Nephron progenitor cell (in vitro differentiated cells): ENCODE measurements at regions not wholly inside any gene's neighbourhood (a gene's known extent, or its start where the extent isn't known, plus 50 kb on each side); places are given as distances from the start of the nearest gene placed in this dataset.

Experiments
- DNase-seq: peaks from one replicate; pipeline ENCODE4 v3.0.0; 2021
- H3K27ac Mint-ChIP-seq: 2 replicates; pipeline ENCODE4 v1.8.0; 2021; ENCODE audit warnings: mild to moderate bottlenecking, moderate library complexity, mixed read lengths
- H3K27me3 Mint-ChIP-seq: 2 replicates; pipeline ENCODE4 v1.8.0; 2021; ENCODE audit warnings: mild to moderate bottlenecking, low read depth, mixed read lengths; ENCODE audit not compliant: poor library complexity
- H3K36me3 Mint-ChIP-seq: 2 replicates; pipeline ENCODE4 v1.8.0; 2021; ENCODE audit warnings: low read depth, mixed read lengths
- H3K4me1 Mint-ChIP-seq: 2 replicates; pipeline ENCODE4 v1.8.0; 2021; ENCODE audit warnings: mixed read lengths
- H3K4me3 Mint-ChIP-seq: 2 replicates; pipeline ENCODE4 v1.8.0; 2021; ENCODE audit warnings: mild to moderate bottlenecking, moderate library complexity, mixed read lengths
- H3K9me3 Mint-ChIP-seq: 2 replicates; pipeline ENCODE4 v1.8.0; 2021; ENCODE audit warnings: mild to moderate bottlenecking, moderate library complexity, mixed read lengths
- CTCF ChIP-seq: fragments of 200-600 bp; sonication (generic); IDR thresholded peaks from 2 replicates; pipeline ENCODE4 v1.5.0; 2021; ENCODE audit warnings: antibody characterized with exemption

GRCh38 chr12:111157486-111157885 is 211.4 kb downstream of the PHETA1 start:
- Mint-ChIP-seq H3K4me3 (no peak overlapping the region), H3K27me3 (peaks cover 12% of the 10 kb centered on the region), H3K4me1 (peaks cover 52% of the 10 kb centered on the region), H3K9me3 (no peaks in the 10 kb centered on the region), H3K36me3 (no peaks in the 10 kb centered on the region), H3K27ac (no peak overlapping the region)
- no peak for DNase-seq
- no peak for TF ChIP-seq CTCF

GRCh38 chr12:111156304-111156703 is 212.6 kb downstream of the PHETA1 start:
- H3K4me3 Mint-ChIP-seq = no peak overlapping the region
- no peak for DNase-seq
- no peak overlapping the region for H3K27ac Mint-ChIP-seq
- no peaks in the 10 kb centered on the region for H3K9me3 Mint-ChIP-seq
- peaks cover 60% of the 10 kb centered on the region for H3K4me1 Mint-ChIP-seq
- no peaks in the 10 kb centered on the region for H3K36me3 Mint-ChIP-seq
- no peak for TF ChIP-seq CTCF
- H3K27me3 Mint-ChIP-seq = peaks cover 5% of the 10 kb centered on the region

- H3K27me3 Mint-ChIP-seq = peaks cover 5% of the 10 kb centered on the region
- no peaks in the 10 kb centered on the region for H3K36me3 Mint-ChIP-seq
- no peak overlapping the region for H3K27ac Mint-ChIP-seq
- no peak overlapping the region for H3K4me3 Mint-ChIP-seq
- no peaks in the 10 kb centered on the region for H3K9me3 Mint-ChIP-seq
- no peak for DNase-seq
- TF ChIP-seq CTCF = no peak
- peaks cover 62% of the 10 kb centered on the region for H3K4me1 Mint-ChIP-seq
These were observed 213.4 kb downstream of the PHETA1 start for GRCh38 chr12:111155521-111155920.

- Mint-ChIP-seq H3K27ac (no peak overlapping the region), H3K36me3 (no peaks in the 10 kb centered on the region), H3K27me3 (peaks cover 4% of the 10 kb centered on the region), H3K4me3 (no peak overlapping the region), H3K9me3 (no peaks in the 10 kb centered on the region), H3K4me1 (peaks cover 62% of the 10 kb centered on the region)
- no peak for TF ChIP-seq CTCF
- no peak for DNase-seq
These were observed 213.9 kb downstream of the PHETA1 start for GRCh38 chr12:111155020-111155419.

- DNase-seq = peak; percentile 35
- Mint-ChIP-seq H3K36me3 (no peaks in the 10 kb centered on the region), H3K9me3 (no peaks in the 10 kb centered on the region), H3K4me3 (peak overlapping the region; percentile 57), H3K27me3 (peaks cover 2% of the 10 kb centered on the region), H3K4me1 (peaks cover 65% of the 10 kb centered on the region), H3K27ac (peak overlapping the region; percentile 84)
- no peak for TF ChIP-seq CTCF
These were observed 214.6 kb downstream of the PHETA1 start for GRCh38 chr12:111154147-111154834.

GRCh38 chr12:111152561-111152960 is 216.3 kb downstream of the PHETA1 start:
- Mint-ChIP-seq H3K27me3 (peaks cover 4% of the 10 kb centered on the region), H3K36me3 (no peaks in the 10 kb centered on the region), H3K9me3 (no peaks in the 10 kb centered on the region), H3K4me1 (peaks cover 56% of the 10 kb centered on the region), H3K27ac (peak overlapping the region; percentile 96), H3K4me3 (no peak overlapping the region)
- TF ChIP-seq CTCF = no peak
- DNase-seq = no peak
